NT2/D1 (cell line): ENCODE measurements at regions not wholly inside any gene's neighbourhood (a gene's known extent, or its start where the extent isn't known, plus 50 kb on each side); places are given as distances from the start of the nearest gene placed in this dataset.

Experiments
- YY1 ChIP-seq: IDR thresholded peaks from 2 replicates; pipeline ENCODE4 v1.6.1; 2011; ENCODE audit not compliant: insufficient read length, insufficient read depth
- ZNF274 ChIP-seq: IDR thresholded peaks from 2 replicates; pipeline ENCODE4 v1.6.1; 2011; ENCODE audit warnings: mild to moderate bottlenecking, low read depth, low read length

- TF ChIP-seq ZNF274 (no peak), YY1 (no peak)
Observed at GRCh38 chr5:173498739-173499470, 117.5 kb downstream of the BOD1 start.
